ENCODE measurements at regions not wholly inside any gene's neighbourhood (a gene's known extent, or its start where the extent isn't known, plus 50 kb on each side); places are given as distances from the start of the nearest gene placed in this dataset.

- BruUV-seq (replicated peaks) = no TSS peak
- H3K9me3 ChIP-seq (ENCODE audit: control insufficient read depth, insufficient read depth, low read depth, low read length) = no peaks in the 10 kb centered on the region
- POLR2A ChIA-PET = no interaction called here
- no peaks in the 10 kb centered on the region for H3K36me3 ChIP-seq (ENCODE audit: control insufficient read depth, insufficient read depth, low read length)
- no peaks in the 10 kb centered on the region for H3K27me3 ChIP-seq (ENCODE audit: control insufficient read depth, insufficient read depth, low read length)
- in situ Hi-C loops (cut with HindIII; ENCODE audit: low pct_unique_long_range_greater_than_20kb, low sequenced_read_pairs) = no loop called here
- CTCF ChIA-PET = no interaction called here
- H3K4me1 ChIP-seq (ENCODE audit: control insufficient read depth, insufficient read depth, low read length) = no peaks in the 10 kb centered on the region
- H3K4me3 ChIP-seq (ENCODE audit: low read depth in 2 of 2, low read length in 2 of 2) = no peak overlapping the region
- ATAC-seq (no peak), DNase-seq (ENCODE audit: low read depth, low spot score) (no peak)
- H3K27ac ChIP-seq (ENCODE audit: low read length) = no peak overlapping the region
- intact Hi-C loops (cut with micrococcal nuclease; ENCODE audit: unreplicated experiment) = no loop called here
- TF ChIP-seq TCF7L2 (IDR thresholded peaks at IDR 0.05; ENCODE audit: low read depth, low read length) = no peak
- no peak for TF ChIP-seq CTCF (IDR thresholded peaks at IDR 0.05)
- TF ChIP-seq SIN3A (IDR thresholded peaks at IDR 0.05; ENCODE audit: borderline replicate concordance, insufficient read depth, low read depth, low read length) = no peak
- no peak for TF ChIP-seq POLR2AphosphoS5 (IDR thresholded peaks at IDR 0.05; ENCODE audit: low read depth, low read length)
- TF ChIP-seq REST (IDR thresholded peaks at IDR 0.05; ENCODE audit: insufficient read depth in 1 of 2, low read depth in 2 of 2, low read length in 1 of 2) = no peak
These were observed 280.9 kb upstream of the EPHA5 start for GRCh38 chr4:65951177-65951576.

DNA sequence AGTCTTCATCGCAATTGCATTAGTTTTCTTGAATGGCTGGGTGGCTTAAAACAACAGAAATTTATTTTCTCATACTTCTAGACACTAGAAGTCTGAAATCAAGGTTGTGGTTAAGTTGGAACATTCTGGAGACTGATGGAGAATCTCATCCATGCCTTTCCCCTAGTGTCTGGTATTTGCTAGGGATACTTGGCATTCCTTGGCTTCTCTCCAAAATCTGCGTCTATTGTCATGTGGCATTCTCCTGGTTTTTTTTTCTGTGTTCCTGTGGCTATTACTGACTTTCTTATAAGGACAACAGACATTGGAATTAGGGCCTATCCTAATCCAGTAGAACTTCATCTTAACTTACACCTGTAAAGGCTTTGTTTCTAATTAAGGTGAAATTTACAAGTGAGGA is 272.8 kb upstream of the EPHA5 start:
- Histone ChIP-seq H3K27ac (ENCODE audit: low read length) (no peak overlapping the region), H3K27me3 (ENCODE audit: control insufficient read depth, insufficient read depth, low read length) (no peaks in the 10 kb centered on the region), H3K4me1 (ENCODE audit: control insufficient read depth, insufficient read depth, low read length) (no peaks in the 10 kb centered on the region), H3K4me3 (ENCODE audit: low read depth in 2 of 2, low read length in 2 of 2) (no peak overlapping the region), H3K36me3 (ENCODE audit: control insufficient read depth, insufficient read depth, low read length) (no peaks in the 10 kb centered on the region), H3K9me3 (ENCODE audit: control insufficient read depth, insufficient read depth, low read depth, low read length) (no peaks in the 10 kb centered on the region)
- TF ChIP-seq CTCF (IDR thresholded peaks at IDR 0.05) (no peak), REST (IDR thresholded peaks at IDR 0.05; ENCODE audit: insufficient read depth in 1 of 2, low read depth in 2 of 2, low read length in 1 of 2) (no peak), TCF7L2 (IDR thresholded peaks at IDR 0.05; ENCODE audit: low read depth, low read length) (no peak), POLR2AphosphoS5 (IDR thresholded peaks at IDR 0.05; ENCODE audit: low read depth, low read length) (no peak), SIN3A (IDR thresholded peaks at IDR 0.05; ENCODE audit: borderline replicate concordance, insufficient read depth, low read depth, low read length) (no peak)
- intact Hi-C loops (cut with micrococcal nuclease; ENCODE audit: unreplicated experiment) (no loop called here), in situ Hi-C loops (cut with HindIII; ENCODE audit: low pct_unique_long_range_greater_than_20kb, low sequenced_read_pairs) (no loop called here)
- BruUV-seq (replicated peaks) = no TSS peak
- POLR2A ChIA-PET = no interaction called here
- ATAC-seq (no peak), DNase-seq (ENCODE audit: low read depth, low spot score) (no peak)
- CTCF ChIA-PET = no interaction called here

Measured in Panc1 (cell line).